Keratinocyte (primary cell): ENCODE measurements at regions not wholly inside any gene's neighbourhood (a gene's known extent, or its start where the extent isn't known, plus 50 kb on each side); places are given as distances from the start of the nearest gene placed in this dataset.

ENCODE experiments used
- DNase-seq: peaks from one replicate; pipeline ENCODE4 v3.0.0-alpha.2; 2011; ENCODE audit warnings: low read depth, missing footprints, low spot score
- FAIRE-seq: peaks from 2 replicates; lab custom pipeline; 2011; peaks lifted over from hg19 to GRCh38; lab: Jason Lieb, UNC
- H2AFZ ChIP-seq: 2 replicates; pipeline ENCODE4 v1.6.0; 2012; ENCODE audit warnings: low read length, control low read depth, inconsistent platforms; ENCODE audit not compliant: control insufficient read depth
- H3K27ac ChIP-seq: 2 replicates; pipeline ENCODE4 v1.5.1; 2011; ENCODE audit warnings: low read length; ENCODE audit not compliant: control insufficient read depth, insufficient read depth
- H3K27me3 ChIP-seq: 3 replicates; pipeline ENCODE4 v1.6.0; 2011; ENCODE audit warnings: low read length; ENCODE audit not compliant: control insufficient read depth, insufficient read depth; ENCODE audit errors: extremely low read depth
- H3K36me3 ChIP-seq, 2 experiments: 2 replicates in 1 of 2; 3 replicates in 1 of 2; pipeline ENCODE4 v1.5.1; 2011; ENCODE audit warnings: low read length in 2 of 2, mild to moderate bottlenecking in 1 of 2; ENCODE audit not compliant: control insufficient read depth in 2 of 2, insufficient read depth in 2 of 2; ENCODE audit errors: extremely low read depth in 1 of 2
- H3K4me1 ChIP-seq: 3 replicates; pipeline ENCODE4 v1.5.1; 2011; ENCODE audit warnings: low read length; ENCODE audit not compliant: control insufficient read depth, insufficient read depth; ENCODE audit errors: extremely low read depth
- H3K4me2 ChIP-seq: 3 replicates; pipeline ENCODE4 v1.6.0; 2011; ENCODE audit warnings: low read depth, low read length; ENCODE audit not compliant: control insufficient read depth, insufficient read depth; ENCODE audit errors: extremely low read depth
- H3K4me3 ChIP-seq, 3 experiments: fragments of 200-600 bp in 1 of 3; sonication (generic) in 1 of 3; 2 replicates in 2 of 3; 3 replicates in 1 of 3; pipeline ENCODE4 v1.5.1; 2011 to 2016; ENCODE audit warnings: low read length in 3 of 3, mild to moderate bottlenecking in 3 of 3, control low read depth in 2 of 3, inconsistent platforms in 1 of 3, low read depth in 1 of 3, mixed read lengths in 1 of 3, mixed run types in 1 of 3, moderate library complexity in 1 of 3; ENCODE audit not compliant: control insufficient read depth in 2 of 3, insufficient read depth in 2 of 3; ENCODE audit errors: extremely low read depth in 1 of 3
- H3K79me2 ChIP-seq: 2 replicates; pipeline ENCODE4 v1.6.0; 2012; ENCODE audit warnings: low read length; ENCODE audit not compliant: control insufficient read depth, insufficient read depth
- H3K9ac ChIP-seq: 3 replicates; pipeline ENCODE4 v1.6.0; 2011; ENCODE audit warnings: low read length; ENCODE audit not compliant: control insufficient read depth, insufficient read depth; ENCODE audit errors: extremely low read depth
- H3K9me1 ChIP-seq: 3 replicates; pipeline ENCODE4 v1.6.0; 2011; ENCODE audit warnings: low read length; ENCODE audit not compliant: control insufficient read depth, insufficient read depth; ENCODE audit errors: extremely low read depth
- H3K9me3 ChIP-seq: 2 replicates; pipeline ENCODE4 v1.5.1; 2012; ENCODE audit warnings: low read depth, low read length; ENCODE audit not compliant: control insufficient read depth
- H4K20me1 ChIP-seq: 3 replicates; pipeline ENCODE4 v1.6.0; 2011; ENCODE audit warnings: low read length; ENCODE audit not compliant: control insufficient read depth, insufficient read depth; ENCODE audit errors: extremely low read depth
- CTCF ChIP-seq, 3 experiments: IDR thresholded peaks in 1 of 3; conservative IDR thresholded peaks in 1 of 3; optimal IDR thresholded peaks in 1 of 3; 2 replicates in 2 of 3; 3 replicates in 1 of 3; pipeline versions ENCODE3 to v1.5.1; 2011; ENCODE audit warnings: low read length in 3 of 3, mild to moderate bottlenecking in 3 of 3, moderate library complexity in 2 of 3, control low read depth in 1 of 3, inconsistent platforms in 1 of 3; ENCODE audit not compliant: insufficient read depth in 2 of 3; ENCODE audit errors: extremely low read depth in 1 of 3
- EZH2 ChIP-seq: IDR thresholded peaks from one replicate; pipeline ENCODE4 v1.6.1; 2012; ENCODE audit warnings: inconsistent platforms, mild to moderate bottlenecking, low read length, moderate library complexity
- dilution Hi-C: fragments of 300-500 bp; cut with MboI; formaldehyde crosslinking; loops from one replicate; pipeline ENCODE4 v1.7.0; 2020; ENCODE audit warnings: low sequenced_read_pairs; ENCODE audit not compliant: extremely low pct_ligation_motif_present

GRCh38 chr5:98530224-98530623 is 243.2 kb upstream of the RGMB start:
- Histone ChIP-seq H3K79me2 (no peaks in the 10 kb centered on the region), H2AFZ (no peak overlapping the region), H4K20me1 (no peaks in the 10 kb centered on the region), H3K9ac (no peak overlapping the region), H3K9me1 (no peaks in the 10 kb centered on the region), H3K4me3 (no peak overlapping the region), H3K4me1 (no peaks in the 10 kb centered on the region), H3K27me3 (no peaks in the 10 kb centered on the region), H3K27ac (no peak overlapping the region), H3K36me3 (no peaks in the 10 kb centered on the region), H3K4me2 (no peak overlapping the region), H3K9me3 (no peaks in the 10 kb centered on the region)
- dilution Hi-C loops: no loop called here
- FAIRE-seq (no peak), DNase-seq (no peak)
- TF ChIP-seq EZH2 (no peak), CTCF (optimal IDR thresholded peaks at IDR 0.05 in 1 of 3, IDR thresholded peaks at IDR 0.05 in 1 of 3, conservative IDR thresholded peaks at IDR 0.05 in 1 of 3; ENCODE audit: extremely low read depth in 1 of 3, insufficient read depth in 2 of 3, low read length in 3 of 3) (no peak)

GRCh38 chr5:98535901-98536300 is 237.6 kb upstream of the RGMB start:
- Histone ChIP-seq H3K4me1 (no peaks in the 10 kb centered on the region), H3K27ac (no peak overlapping the region), H4K20me1 (no peaks in the 10 kb centered on the region), H3K27me3 (no peaks in the 10 kb centered on the region), H3K36me3 (no peaks in the 10 kb centered on the region), H3K4me2 (no peak overlapping the region), H3K9ac (no peak overlapping the region), H3K9me1 (no peaks in the 10 kb centered on the region), H3K4me3 (no peak overlapping the region), H3K9me3 (no peaks in the 10 kb centered on the region), H2AFZ (no peak overlapping the region), H3K79me2 (no peaks in the 10 kb centered on the region)
- dilution Hi-C loops: no loop called here
- TF ChIP-seq EZH2 (no peak), CTCF (optimal IDR thresholded peaks at IDR 0.05 in 1 of 3, IDR thresholded peaks at IDR 0.05 in 1 of 3, conservative IDR thresholded peaks at IDR 0.05 in 1 of 3; ENCODE audit: extremely low read depth in 1 of 3, insufficient read depth in 2 of 3, low read length in 3 of 3) (no peak)
- FAIRE-seq (no peak), DNase-seq (no peak)
